ENCODE measurements at regions not wholly inside any gene's neighbourhood (a gene's known extent, or its start where the extent isn't known, plus 50 kb on each side); places are given as distances from the start of the nearest gene placed in this dataset.
"Not testable (repeated sequence)": the region's sequence is repeated elsewhere in the genome, so short reads cannot be mapped to it uniquely, and the experiment has no call there.

DNA sequence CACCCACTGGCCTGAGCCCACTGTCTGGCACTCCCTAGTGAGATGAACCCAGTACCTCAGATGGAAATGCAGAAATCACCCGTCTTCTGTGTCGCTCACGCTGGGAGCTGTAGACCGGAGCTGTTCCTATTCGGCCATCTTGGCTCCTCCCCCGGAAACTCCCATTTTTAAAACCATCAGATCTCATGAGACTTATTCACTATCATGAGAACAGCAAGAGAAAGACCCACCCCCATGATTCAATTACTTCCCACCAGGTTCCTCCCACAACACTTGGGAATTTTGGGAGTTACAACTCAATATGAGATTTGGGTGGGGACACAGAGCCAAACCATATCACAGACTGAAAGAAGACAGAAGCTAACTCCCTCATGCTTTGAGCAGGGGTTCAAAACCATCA lies 134.5 kb downstream of the SLC39A8 start:
- CTCF ChIA-PET; H3K27me3 ChIP-seq (replicated peaks in 1 of 2; ENCODE audit: control insufficient read depth in 2 of 2, extremely low read depth in 1 of 2, insufficient read depth in 2 of 2, low read length in 1 of 2); H3K4me3 Mint-ChIP-seq; H3K36me3 ChIP-seq (ENCODE audit: control insufficient read depth in 2 of 2, extremely low read depth in 1 of 2, insufficient read depth in 1 of 2, low read length in 1 of 2); H3K9me3 Mint-ChIP-seq; H3K4me3 ChIP-seq (ENCODE audit: control insufficient read depth in 1 of 2, extremely low read depth in 1 of 2, low read length in 1 of 2); POLR2A ChIA-PET; H3K4me1 Mint-ChIP-seq; DNase-seq; ATAC-seq (replicated peaks in 1 of 4); H3K4me1 ChIP-seq (ENCODE audit: control insufficient read depth in 1 of 2, extremely low read depth in 1 of 2, insufficient read depth in 2 of 2, low read length in 2 of 2); H3K27ac Mint-ChIP-seq; H3K9me3 ChIP-seq; H3K36me3 Mint-ChIP-seq; H3K27ac ChIP-seq (ENCODE audit: low read length): not testable (repeated sequence)
- peaks cover 0 to 12% of the 10 kb centered on the region in 2 donors for H3K27me3 Mint-ChIP-seq
- no CpG with 5 or more reads among the region's 6 CpGs for WGBS (ENCODE audit: insufficient coverage)

DNA sequence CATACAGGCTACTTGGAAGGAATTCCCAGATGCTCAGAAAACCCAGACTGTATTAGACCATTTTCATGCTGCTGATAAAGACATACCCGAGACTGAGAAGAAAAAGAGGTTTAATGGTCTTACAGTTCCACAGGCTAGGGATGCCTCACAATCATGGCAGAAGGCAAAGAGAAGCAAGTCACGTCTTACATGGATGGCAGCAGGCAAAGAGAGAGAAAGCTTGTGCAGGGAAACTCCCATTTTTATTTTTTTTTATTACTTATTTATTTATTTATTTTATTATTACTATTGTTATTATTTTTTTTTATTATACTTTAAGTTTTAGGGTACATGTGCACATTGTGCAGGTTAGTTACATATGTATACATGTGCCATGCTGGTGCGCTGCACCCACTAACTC lies 140.6 kb downstream of the SLC39A8 start:
- H3K36me3 Mint-ChIP-seq, CTCF ChIA-PET: not testable (repeated sequence)
- no CpG with 5 or more reads among the region's 3 CpGs for WGBS (ENCODE audit: insufficient coverage)

DNA sequence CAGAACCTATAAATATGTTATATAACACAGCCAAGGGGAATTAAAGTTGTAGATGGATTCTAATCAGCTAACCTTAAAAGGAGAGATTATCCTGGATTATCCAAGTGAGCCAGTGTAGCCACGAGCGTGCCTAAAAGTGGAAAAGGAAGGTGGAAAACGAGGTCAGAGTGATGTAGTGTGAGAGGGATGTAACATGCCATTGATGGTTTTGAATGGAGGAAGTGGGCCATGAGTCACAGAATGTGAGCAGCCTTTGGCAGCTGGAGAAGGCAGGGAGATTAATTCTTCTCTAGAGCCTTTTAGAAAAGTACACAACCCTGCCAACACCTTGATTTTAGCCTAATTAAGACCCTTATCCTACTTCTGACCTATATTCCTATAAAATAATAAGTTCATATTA lies 149.1 kb downstream of the SLC39A8 start:
- no peak for ATAC-seq (replicated peaks in 1 of 4)
- no peak overlapping the region for H3K4me3 Mint-ChIP-seq

More for the DNA sequence above, 140.6 kb downstream of the SLC39A8 start:
- H3K27ac Mint-ChIP-seq; H3K9me3 ChIP-seq; ATAC-seq (replicated peaks in 1 of 4); H3K4me3 Mint-ChIP-seq; H3K27ac ChIP-seq (ENCODE audit: low read length); H3K4me1 Mint-ChIP-seq; H3K4me3 ChIP-seq (ENCODE audit: control insufficient read depth in 1 of 2, extremely low read depth in 1 of 2, low read length in 1 of 2); POLR2A ChIA-PET; H3K36me3 ChIP-seq (ENCODE audit: control insufficient read depth in 2 of 2, extremely low read depth in 1 of 2, insufficient read depth in 1 of 2, low read length in 1 of 2); H3K9me3 Mint-ChIP-seq; H3K4me1 ChIP-seq (ENCODE audit: control insufficient read depth in 1 of 2, extremely low read depth in 1 of 2, insufficient read depth in 2 of 2, low read length in 2 of 2); DNase-seq; H3K27me3 ChIP-seq (replicated peaks in 1 of 2; ENCODE audit: control insufficient read depth in 2 of 2, extremely low read depth in 1 of 2, insufficient read depth in 2 of 2, low read length in 1 of 2): not testable (repeated sequence)
- H3K27me3 Mint-ChIP-seq: peaks cover 6 to 10% of the 10 kb centered on the region in 2 donors

DNA sequence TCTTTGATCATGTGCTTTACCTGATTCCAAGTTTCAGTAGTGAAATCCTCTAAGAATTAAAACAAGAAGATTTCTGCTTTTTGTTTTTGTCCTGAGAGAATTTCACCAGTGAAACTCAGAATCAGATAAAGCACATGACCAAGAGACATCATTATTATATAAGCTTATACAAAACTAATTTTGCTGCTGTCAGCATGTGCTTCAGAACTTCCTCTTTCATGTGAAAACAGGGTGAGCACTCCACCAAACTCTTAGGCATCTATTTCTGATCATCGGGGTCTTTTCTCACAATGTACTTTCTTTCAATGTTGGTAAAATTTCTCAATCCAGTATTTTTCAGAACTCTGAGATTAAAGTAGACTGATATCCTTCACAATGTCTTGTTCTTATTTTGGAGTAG lies 152.1 kb downstream of the SLC39A8 start:
- Mint-ChIP-seq H3K4me3 (no peak overlapping the region), H3K9me3 (no peaks in the 10 kb centered on the region), H3K4me1 (peaks cover 8 to 21% (median 13%) of the 10 kb centered on the region in 3 donors), H3K27ac (no peak overlapping the region), H3K27me3 (no peaks in the 10 kb centered on the region), H3K36me3 (no peaks in the 10 kb centered on the region)
- ATAC-seq (replicated peaks in 1 of 4) (no peak), DNase-seq (no peak)
- no peak overlapping the region for H3K4me3 ChIP-seq (ENCODE audit: control insufficient read depth in 1 of 2, extremely low read depth in 1 of 2, low read length in 1 of 2)
- no peak overlapping the region for H3K27ac ChIP-seq (ENCODE audit: low read length)
- H3K4me1 ChIP-seq (ENCODE audit: control insufficient read depth in 1 of 2, extremely low read depth in 1 of 2, insufficient read depth in 2 of 2, low read length in 2 of 2): peaks cover 0 to 22% of the 10 kb centered on the region in 2 experiments
- ChIA-PET CTCF (no interaction called here), POLR2A (no interaction called here)
- H3K27me3 ChIP-seq (replicated peaks in 1 of 2; ENCODE audit: control insufficient read depth in 2 of 2, extremely low read depth in 1 of 2, insufficient read depth in 2 of 2, low read length in 1 of 2): no peaks in the 10 kb centered on the region
- no CpG with 5 or more reads among the region's 1 CpG for WGBS (ENCODE audit: insufficient coverage)
- no peaks in the 10 kb centered on the region for H3K9me3 ChIP-seq
- H3K36me3 ChIP-seq (ENCODE audit: control insufficient read depth in 2 of 2, extremely low read depth in 1 of 2, insufficient read depth in 1 of 2, low read length in 1 of 2): no peaks in the 10 kb centered on the region

More for the DNA sequence above, 149.1 kb downstream of the SLC39A8 start:
- Mint-ChIP-seq H3K27me3 (no peaks in the 10 kb centered on the region), H3K36me3 (no peaks in the 10 kb centered on the region), H3K27ac (no peak overlapping the region), H3K4me1 (peaks cover 8 to 21% (median 13%) of the 10 kb centered on the region in 3 donors), H3K9me3 (no peaks in the 10 kb centered on the region)
- no peak for DNase-seq
- CTCF ChIA-PET: no interaction called here
- POLR2A ChIA-PET: no interaction called here
- Histone ChIP-seq H3K9me3 (no peaks in the 10 kb centered on the region), H3K27me3 (replicated peaks in 1 of 2; ENCODE audit: control insufficient read depth in 2 of 2, extremely low read depth in 1 of 2, insufficient read depth in 2 of 2, low read length in 1 of 2) (no peaks in the 10 kb centered on the region), H3K4me1 (ENCODE audit: control insufficient read depth in 1 of 2, extremely low read depth in 1 of 2, insufficient read depth in 2 of 2, low read length in 2 of 2) (peaks cover 0 to 22% of the 10 kb centered on the region in 2 experiments), H3K4me3 (ENCODE audit: control insufficient read depth in 1 of 2, extremely low read depth in 1 of 2, low read length in 1 of 2) (no peak overlapping the region), H3K27ac (ENCODE audit: low read length) (no peak overlapping the region), H3K36me3 (ENCODE audit: control insufficient read depth in 2 of 2, extremely low read depth in 1 of 2, insufficient read depth in 1 of 2, low read length in 1 of 2) (no peaks in the 10 kb centered on the region)
- 26% methylated on average over 3 of the region's 3 CpGs for WGBS (ENCODE audit: insufficient coverage)

DNA sequence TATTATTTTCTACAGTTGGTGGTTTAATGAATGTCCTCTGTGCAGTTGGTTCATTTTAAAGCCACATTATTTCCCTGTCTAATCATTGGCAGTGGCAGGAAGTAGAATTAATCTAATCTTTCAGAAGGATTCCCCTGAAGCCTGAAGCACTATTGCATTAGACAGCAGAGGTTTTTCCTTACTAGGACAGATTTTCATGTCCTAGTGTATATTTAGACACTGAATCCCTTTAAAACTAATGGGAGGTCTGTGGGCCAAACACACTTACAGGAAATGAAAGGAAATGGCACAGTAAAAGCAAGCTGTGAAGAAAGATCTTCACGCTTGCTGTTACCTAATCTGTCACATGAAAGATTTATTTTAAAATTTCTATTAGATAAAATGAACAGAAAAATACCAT lies 165.2 kb downstream of the SLC39A8 start:
- H3K4me3 ChIP-seq (ENCODE audit: control insufficient read depth in 1 of 2, extremely low read depth in 1 of 2, low read length in 1 of 2): no peak overlapping the region
- POLR2A ChIA-PET: interaction anchor here in 1 of 2 donors (0.6 kb wide), 1 partner anchor 1669 kb away, joined by 6 read pairs; no protein-coding TSS in a partner anchor
- ATAC-seq (replicated peaks in 1 of 4) (no peak), DNase-seq (no peak)
- H3K9me3 ChIP-seq: no peaks in the 10 kb centered on the region
- H3K36me3 ChIP-seq (ENCODE audit: control insufficient read depth in 2 of 2, extremely low read depth in 1 of 2, insufficient read depth in 1 of 2, low read length in 1 of 2): no peaks in the 10 kb centered on the region
- CTCF ChIA-PET: no interaction called here
- H3K27me3 ChIP-seq (replicated peaks in 1 of 2; ENCODE audit: control insufficient read depth in 2 of 2, extremely low read depth in 1 of 2, insufficient read depth in 2 of 2, low read length in 1 of 2): no peaks in the 10 kb centered on the region
- WGBS (ENCODE audit: insufficient coverage): no CpG with 5 or more reads among the region's 1 CpG
- no peaks in the 10 kb centered on the region for H3K4me1 ChIP-seq (ENCODE audit: control insufficient read depth in 1 of 2, extremely low read depth in 1 of 2, insufficient read depth in 2 of 2, low read length in 2 of 2)
- Mint-ChIP-seq H3K36me3 (no peaks in the 10 kb centered on the region), H3K27ac (no peak overlapping the region), H3K9me3 (no peaks in the 10 kb centered on the region), H3K4me3 (no peak overlapping the region), H3K27me3 (peaks cover 0 to 2% of the 10 kb centered on the region in 2 donors), H3K4me1 (no peaks in the 10 kb centered on the region)
- no peak overlapping the region for H3K27ac ChIP-seq (ENCODE audit: low read length)

DNA sequence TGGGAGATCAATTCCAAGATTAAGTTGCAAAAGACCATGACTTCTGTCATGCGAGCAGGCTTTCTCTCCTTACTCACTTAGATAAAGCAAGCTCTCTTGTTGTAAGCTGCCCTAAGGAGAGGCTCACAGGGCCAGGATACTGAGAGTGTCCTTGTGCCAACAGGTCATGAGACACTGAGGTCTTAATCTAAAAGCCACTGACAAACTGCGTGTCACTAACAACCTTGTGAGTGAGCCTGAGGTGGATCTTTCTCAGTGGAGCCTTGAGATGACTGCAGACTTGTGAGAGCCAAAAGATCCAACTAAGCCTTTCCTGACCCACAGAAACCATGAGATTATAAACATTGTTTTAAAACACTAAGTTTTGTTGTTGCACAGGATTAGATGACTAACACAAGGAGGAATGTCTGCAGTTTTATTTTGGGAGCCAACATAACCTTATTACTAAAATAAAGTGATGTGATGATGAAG lies 170.5 kb downstream of the SLC39A8 start:
- H3K4me3 ChIP-seq (ENCODE audit: control insufficient read depth in 1 of 2, extremely low read depth in 1 of 2, low read length in 1 of 2): no peak overlapping the region
- H3K27ac ChIP-seq (ENCODE audit: low read length): no peak overlapping the region
- H3K27me3 ChIP-seq (replicated peaks in 1 of 2; ENCODE audit: control insufficient read depth in 2 of 2, extremely low read depth in 1 of 2, insufficient read depth in 2 of 2, low read length in 1 of 2): no peaks in the 10 kb centered on the region
- CTCF ChIA-PET: no interaction called here
- no peaks in the 10 kb centered on the region for H3K9me3 ChIP-seq
- H3K4me1 Mint-ChIP-seq: no peaks in the 10 kb centered on the region
- DNase-seq: no peak
- H3K9me3 Mint-ChIP-seq: no peaks in the 10 kb centered on the region
- H3K27ac Mint-ChIP-seq: no peak overlapping the region
- no peak for ATAC-seq (replicated peaks in 1 of 4)
- no peaks in the 10 kb centered on the region for H3K36me3 Mint-ChIP-seq
- H3K4me1 ChIP-seq (ENCODE audit: control insufficient read depth in 1 of 2, extremely low read depth in 1 of 2, insufficient read depth in 2 of 2, low read length in 2 of 2): no peaks in the 10 kb centered on the region
- no peaks in the 10 kb centered on the region for H3K27me3 Mint-ChIP-seq
- H3K36me3 ChIP-seq (ENCODE audit: control insufficient read depth in 2 of 2, extremely low read depth in 1 of 2, insufficient read depth in 1 of 2, low read length in 1 of 2): no peaks in the 10 kb centered on the region
- no peak overlapping the region for H3K4me3 Mint-ChIP-seq
- WGBS (ENCODE audit: insufficient coverage): 93% methylated on average over 2 of the region's 2 CpGs
- POLR2A ChIA-PET: no interaction called here

DNA sequence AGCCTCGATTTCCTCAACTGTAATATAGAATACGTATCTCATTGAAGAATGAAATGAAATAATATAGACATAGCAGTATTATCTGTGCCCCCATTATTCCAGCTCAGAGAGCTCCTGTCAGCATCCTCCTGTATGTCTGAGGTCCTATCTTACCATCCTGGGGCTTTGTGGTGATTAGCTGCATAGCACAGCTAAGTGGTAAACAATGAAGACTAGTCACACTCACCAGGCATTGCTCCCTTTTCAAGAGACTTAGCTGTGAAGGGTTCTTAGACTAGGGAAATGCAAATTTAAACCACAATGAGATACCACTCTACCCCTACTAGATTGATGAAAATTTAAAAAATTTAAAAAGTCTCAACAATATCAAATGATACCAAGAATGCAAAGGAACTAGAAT lies 172.9 kb downstream of the SLC39A8 start:
- Mint-ChIP-seq H3K4me1 (no peaks in the 10 kb centered on the region), H3K36me3 (no peaks in the 10 kb centered on the region), H3K9me3 (no peaks in the 10 kb centered on the region), H3K27ac (no peak overlapping the region), H3K4me3 (no peak overlapping the region), H3K27me3 (no peaks in the 10 kb centered on the region)
- H3K27ac ChIP-seq (ENCODE audit: low read length): no peak overlapping the region
- DNase-seq: no peak
- no peaks in the 10 kb centered on the region for H3K4me1 ChIP-seq (ENCODE audit: control insufficient read depth in 1 of 2, extremely low read depth in 1 of 2, insufficient read depth in 2 of 2, low read length in 2 of 2)
- no peaks in the 10 kb centered on the region for H3K9me3 ChIP-seq
- no peak overlapping the region for H3K4me3 ChIP-seq (ENCODE audit: control insufficient read depth in 1 of 2, extremely low read depth in 1 of 2, low read length in 1 of 2)
- no peaks in the 10 kb centered on the region for H3K36me3 ChIP-seq (ENCODE audit: control insufficient read depth in 2 of 2, extremely low read depth in 1 of 2, insufficient read depth in 1 of 2, low read length in 1 of 2)
- ChIA-PET POLR2A (interaction anchor here in 1 of 2 donors (0.6 kb wide), 2 partner anchors 26 to 254 kb away, joined by 4 to 5 read pairs; no protein-coding TSS in a partner anchor), CTCF (no interaction called here)
- H3K27me3 ChIP-seq (replicated peaks in 1 of 2; ENCODE audit: control insufficient read depth in 2 of 2, extremely low read depth in 1 of 2, insufficient read depth in 2 of 2, low read length in 1 of 2): no peaks in the 10 kb centered on the region
- no CpG with 5 or more reads among the region's 2 CpGs for WGBS (ENCODE audit: insufficient coverage)
- no peak for ATAC-seq (replicated peaks in 1 of 4)

Measured in T-cell (primary cell).